ENCODE measurements at regions not wholly inside any gene's neighbourhood (a gene's known extent, or its start where the extent isn't known, plus 50 kb on each side); places are given as distances from the start of the nearest gene placed in this dataset.
"Not testable (repeated sequence)": the region's sequence is repeated elsewhere in the genome, so short reads cannot be mapped to it uniquely, and the experiment has no call there.

GRCh38 chr4:128646893-128647292 lies 162.6 kb upstream of the JADE1 start:
- DNase-seq, result not testable (repeated sequence)

GRCh38 chr4:128644693-128645654 lies 164.5 kb upstream of the JADE1 start:
- not testable (repeated sequence) for DNase-seq

GRCh38 chr4:128644107-128644506 lies 165.4 kb upstream of the JADE1 start:
- not testable (repeated sequence) for DNase-seq

- DNase-seq, result not testable (repeated sequence)
Measured at GRCh38 chr4:128641566-128641965, 167.9 kb upstream of the JADE1 start.

- no peak for DNase-seq
Measured at GRCh38 chr4:128639541-128640270, 169.8 kb upstream of the JADE1 start.

- DNase-seq, result no peak
Measured at GRCh38 chr4:128636906-128637305, 172.6 kb upstream of the JADE1 start.

GRCh38 chr4:128635955-128636560 lies 173.4 kb upstream of the JADE1 start:
- DNase-seq, result no peak

GRCh38 chr4:128635141-128635954 lies 174.2 kb upstream of the JADE1 start:
- DNase-seq, result no peak

- no peak for DNase-seq
Measured at GRCh38 chr4:128633067-128633466, 176.4 kb upstream of the JADE1 start.

GRCh38 chr4:128630871-128631270 lies 178.6 kb upstream of the JADE1 start:
- DNase-seq, result no peak

GRCh38 chr4:128623508-128624215 lies 185.8 kb upstream of the JADE1 start:
- no peak for DNase-seq

GRCh38 chr4:128620279-128620965 lies 189.1 kb upstream of the JADE1 start:
- DNase-seq, result not testable (repeated sequence)

- no peak for DNase-seq
Measured at GRCh38 chr4:128615197-128615596, 194.3 kb upstream of the JADE1 start.

- DNase-seq, result peak; percentile 8
Measured at GRCh38 chr4:128608006-128608405, 201.5 kb upstream of the JADE1 start.

- no peak for DNase-seq
Measured at GRCh38 chr4:128606173-128606572, 203.3 kb upstream of the JADE1 start.

- DNase-seq, result peak; percentile 28
Measured at GRCh38 chr4:128604840-128605239, 204.7 kb upstream of the JADE1 start.

GRCh38 chr4:128604204-128604603 lies 205.3 kb upstream of the JADE1 start:
- DNase-seq, result no peak

GRCh38 chr4:128603081-128603480 lies 206.4 kb upstream of the JADE1 start:
- DNase-seq, result no peak

- no peak for DNase-seq
Measured at GRCh38 chr4:128601991-128602695, 207.4 kb upstream of the JADE1 start.
